Medulla oblongata (tissue), 1 donor: ENCODE measurements at regions not wholly inside any gene's neighbourhood (a gene's known extent, or its start where the extent isn't known, plus 50 kb on each side); places are given as distances from the start of the nearest gene placed in this dataset.

Experiments
- DNase-seq: peaks from one replicate; pipeline ENCODE4 v3.0.0-alpha.2; 2015; ENCODE audit errors: extremely low spot score

DNA sequence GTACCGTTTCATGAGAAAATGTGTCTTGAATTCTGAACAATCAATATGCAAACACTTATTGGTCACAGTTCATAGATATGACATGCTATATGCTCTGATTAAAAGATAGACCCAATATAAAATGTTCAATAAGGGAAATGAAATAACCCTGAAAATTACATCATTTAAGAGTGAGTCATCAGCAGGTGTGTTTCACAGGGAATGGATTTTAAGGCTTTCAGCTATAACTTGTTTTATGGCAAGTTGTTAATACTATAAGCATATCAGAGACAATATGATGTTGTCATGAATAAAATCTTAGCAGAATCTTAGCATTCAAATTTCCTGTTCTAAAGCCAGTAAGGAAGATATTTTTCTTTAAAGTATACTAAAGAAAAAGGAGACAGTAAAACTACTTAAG lies 483.4 kb upstream of the PCDH9 start:
- no peak for DNase-seq

GRCh38 chr13:67696775-67697174 lies 466.6 kb upstream of the PCDH9 start:
- no peak for DNase-seq

DNA sequence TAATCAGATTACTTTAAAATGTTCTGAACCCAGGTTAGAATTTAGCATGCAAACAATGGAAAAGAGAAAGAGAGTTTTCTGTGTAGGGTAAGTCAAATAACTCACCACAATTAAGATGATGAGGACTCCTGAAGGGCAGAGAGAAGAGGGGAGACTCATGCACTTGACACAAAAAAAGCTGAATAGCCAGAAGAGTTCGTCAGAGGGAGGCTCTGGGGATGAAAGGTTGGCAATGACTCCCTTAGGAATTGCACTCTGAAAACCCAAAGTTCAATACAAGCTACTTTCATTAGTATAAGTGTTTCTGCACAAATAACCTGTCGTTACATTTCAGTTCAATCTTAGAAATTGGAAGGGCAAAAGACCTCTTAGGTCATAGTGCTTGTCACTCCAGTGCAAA lies 434.4 kb upstream of the PCDH9 start:
- DNase-seq, result no peak

- DNase-seq, result no peak
Observed at GRCh38 chr13:67662997-67663396, 432.9 kb upstream of the PCDH9 start.

GRCh38 chr13:67652887-67653286 lies 422.8 kb upstream of the PCDH9 start:
- no peak for DNase-seq

DNA sequence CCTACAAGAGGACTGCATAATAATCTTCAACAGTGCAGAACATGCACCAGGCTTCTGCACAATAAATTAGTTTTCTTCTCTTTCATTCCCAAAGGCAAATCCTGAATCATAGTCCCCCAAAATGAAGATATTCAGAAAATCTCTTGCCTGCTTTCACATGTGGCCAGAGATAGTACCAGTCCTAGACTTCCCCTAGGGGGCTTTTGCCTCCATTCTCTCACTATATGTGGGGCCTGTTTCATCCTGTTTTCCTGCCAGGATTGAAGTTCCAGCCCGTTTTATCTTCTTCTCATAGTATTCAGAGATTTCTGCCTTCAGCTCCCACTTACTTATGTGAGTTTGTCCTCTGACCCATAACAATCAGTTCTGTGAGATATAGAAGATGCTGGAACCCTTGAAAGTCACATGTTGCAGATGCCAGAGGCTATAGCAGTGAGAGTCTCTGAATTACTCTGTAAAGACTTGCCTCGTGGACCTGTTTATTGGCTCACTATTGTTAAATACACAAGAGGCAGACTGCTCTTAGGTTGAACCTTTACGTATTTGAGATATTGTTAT lies 421.9 kb upstream of the PCDH9 start:
- no peak for DNase-seq

DNA sequence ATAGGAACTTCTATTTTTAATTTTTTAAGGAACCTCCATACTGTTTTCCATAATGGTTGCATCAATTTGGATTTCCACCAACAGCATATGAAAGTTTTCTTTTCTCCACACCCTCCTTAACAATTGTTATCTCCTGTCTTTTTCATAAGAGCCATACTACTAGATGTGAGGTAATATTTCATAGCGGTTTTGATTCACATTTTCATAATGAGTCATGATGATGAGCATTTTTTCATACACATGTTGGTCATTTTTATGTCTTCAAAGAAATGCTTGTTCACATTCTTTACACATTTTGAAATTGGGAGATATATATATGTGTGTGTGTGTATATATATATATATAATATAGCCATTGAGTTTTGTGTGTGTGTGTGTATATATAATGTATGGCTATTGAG lies 420.3 kb upstream of the PCDH9 start:
- no peak for DNase-seq

DNA sequence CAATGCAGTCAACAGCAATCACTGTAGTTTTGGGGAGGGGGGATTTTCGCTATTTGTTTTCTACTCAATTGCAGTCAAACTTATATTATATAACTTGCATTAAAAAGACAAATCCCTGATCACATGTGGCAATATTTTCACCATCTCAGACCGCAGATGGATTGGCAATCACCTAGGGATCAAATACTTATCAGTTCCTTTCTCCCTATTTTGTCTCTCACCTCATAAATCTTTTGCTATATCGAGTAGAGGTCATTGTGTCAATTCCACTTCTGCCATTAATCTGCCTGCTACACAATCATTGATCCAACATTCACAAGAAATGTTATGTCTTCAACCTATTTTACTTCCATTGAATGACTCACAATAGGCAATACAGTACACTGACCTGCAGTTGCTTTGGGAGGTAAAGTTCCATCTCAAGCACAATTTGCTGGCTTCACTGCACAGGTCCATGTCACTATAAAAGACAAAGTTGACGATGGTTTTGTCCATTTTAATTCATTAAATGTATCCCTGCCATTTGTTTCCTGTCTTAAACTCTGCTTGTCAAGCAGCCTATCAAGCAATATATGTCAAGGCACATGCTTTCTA lies 415.8 kb upstream of the PCDH9 start:
- no peak for DNase-seq

GRCh38 chr13:67643516-67644055 lies 413.4 kb upstream of the PCDH9 start:
- DNase-seq, result no peak

- DNase-seq, result peak; percentile 35
Observed at GRCh38 chr13:67642657-67643056, 412.5 kb upstream of the PCDH9 start.

- no peak for DNase-seq
Observed at GRCh38 chr13:67635754-67636153, 405.6 kb upstream of the PCDH9 start.

- no peak for DNase-seq
Observed at GRCh38 chr13:67632590-67632989, 402.5 kb upstream of the PCDH9 start.

- no peak for DNase-seq
Observed at GRCh38 chr13:67630640-67631039, 400.5 kb upstream of the PCDH9 start.

DNA sequence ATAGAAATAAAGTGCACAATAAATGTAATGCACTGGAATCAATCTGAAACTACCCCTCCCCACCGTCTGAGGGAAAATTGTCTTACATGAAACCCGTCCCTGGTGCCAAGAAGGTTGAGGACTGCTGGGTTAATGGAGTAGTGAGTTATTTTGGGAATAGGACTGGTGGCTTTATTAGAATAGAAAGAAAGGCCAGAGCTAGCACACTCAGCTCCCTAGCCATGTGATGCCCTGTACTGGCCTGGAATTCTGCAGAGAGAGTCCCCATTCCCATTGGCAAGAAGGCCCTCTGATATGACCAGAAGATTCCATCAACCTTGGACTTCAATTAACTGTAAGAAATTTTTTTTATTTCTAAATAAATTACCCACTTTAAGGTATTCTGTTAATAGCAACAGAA lies 393.5 kb upstream of the PCDH9 start:
- no peak for DNase-seq

DNA sequence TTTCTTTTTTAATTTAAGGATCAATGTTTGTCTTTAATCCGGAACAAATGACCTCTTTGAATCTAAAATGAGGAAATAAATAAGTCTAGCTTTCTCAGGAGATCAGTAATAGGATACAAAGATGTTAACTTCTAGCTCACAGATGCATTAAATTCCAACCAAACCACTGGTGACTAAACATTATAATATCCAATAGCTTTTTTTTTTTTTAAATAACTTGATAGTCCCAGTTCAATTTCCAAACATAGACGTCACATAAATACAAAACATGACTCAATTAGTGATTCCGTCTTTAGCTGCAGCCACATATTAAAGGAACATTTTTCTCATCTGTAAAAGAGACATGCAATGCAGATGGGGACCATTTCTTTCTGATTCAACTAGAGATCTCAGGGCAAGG lies 390.5 kb upstream of the PCDH9 start:
- DNase-seq, result no peak

DNA sequence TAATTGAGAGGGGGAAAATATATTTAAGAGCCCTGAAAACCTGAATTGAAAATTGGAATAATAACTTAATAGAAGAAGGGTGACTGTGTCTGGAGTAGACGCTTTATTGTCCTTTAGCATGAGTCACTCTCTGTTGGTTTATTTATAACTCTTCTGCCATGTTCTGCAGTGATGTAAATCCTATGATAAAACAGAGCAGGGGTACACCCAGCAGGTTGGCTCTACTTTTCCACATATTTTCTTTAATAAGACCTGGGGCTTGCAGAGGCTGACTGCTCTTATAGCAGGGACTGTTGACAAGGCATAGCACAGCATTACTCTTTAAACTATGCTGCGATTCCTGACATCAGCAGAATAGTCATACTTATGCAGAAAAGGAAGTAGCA lies 389.9 kb upstream of the PCDH9 start:
- no peak for DNase-seq

GRCh38 chr13:67619351-67619994 lies 389.3 kb upstream of the PCDH9 start:
- DNase-seq, result no peak

- DNase-seq, result no peak
Observed at GRCh38 chr13:67614579-67614978, 384.4 kb upstream of the PCDH9 start.

DNA sequence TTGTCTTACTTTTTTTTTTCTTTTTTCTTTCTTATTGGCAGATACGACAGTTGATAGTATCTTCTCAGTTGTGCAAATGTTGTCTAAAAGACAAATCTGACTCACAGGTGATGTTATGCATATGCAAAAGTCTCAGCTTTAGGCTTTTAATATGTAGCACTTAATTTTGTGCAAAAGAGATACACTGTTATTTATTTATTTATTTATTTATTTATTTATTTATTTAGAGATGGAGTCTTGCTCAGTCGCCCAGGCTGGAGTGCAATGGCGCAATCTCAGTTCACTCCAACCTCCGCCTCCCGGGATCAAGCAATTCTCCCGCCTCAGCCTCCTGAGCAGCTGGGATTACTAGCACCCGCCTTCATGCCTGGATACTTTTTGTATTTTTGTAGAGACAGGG lies 383.9 kb upstream of the PCDH9 start:
- no peak for DNase-seq

GRCh38 chr13:67588607-67589006 lies 358.5 kb upstream of the PCDH9 start:
- DNase-seq, result no peak

- DNase-seq, result no peak
Observed at GRCh38 chr13:67577361-67577760, 347.2 kb upstream of the PCDH9 start.

DNA sequence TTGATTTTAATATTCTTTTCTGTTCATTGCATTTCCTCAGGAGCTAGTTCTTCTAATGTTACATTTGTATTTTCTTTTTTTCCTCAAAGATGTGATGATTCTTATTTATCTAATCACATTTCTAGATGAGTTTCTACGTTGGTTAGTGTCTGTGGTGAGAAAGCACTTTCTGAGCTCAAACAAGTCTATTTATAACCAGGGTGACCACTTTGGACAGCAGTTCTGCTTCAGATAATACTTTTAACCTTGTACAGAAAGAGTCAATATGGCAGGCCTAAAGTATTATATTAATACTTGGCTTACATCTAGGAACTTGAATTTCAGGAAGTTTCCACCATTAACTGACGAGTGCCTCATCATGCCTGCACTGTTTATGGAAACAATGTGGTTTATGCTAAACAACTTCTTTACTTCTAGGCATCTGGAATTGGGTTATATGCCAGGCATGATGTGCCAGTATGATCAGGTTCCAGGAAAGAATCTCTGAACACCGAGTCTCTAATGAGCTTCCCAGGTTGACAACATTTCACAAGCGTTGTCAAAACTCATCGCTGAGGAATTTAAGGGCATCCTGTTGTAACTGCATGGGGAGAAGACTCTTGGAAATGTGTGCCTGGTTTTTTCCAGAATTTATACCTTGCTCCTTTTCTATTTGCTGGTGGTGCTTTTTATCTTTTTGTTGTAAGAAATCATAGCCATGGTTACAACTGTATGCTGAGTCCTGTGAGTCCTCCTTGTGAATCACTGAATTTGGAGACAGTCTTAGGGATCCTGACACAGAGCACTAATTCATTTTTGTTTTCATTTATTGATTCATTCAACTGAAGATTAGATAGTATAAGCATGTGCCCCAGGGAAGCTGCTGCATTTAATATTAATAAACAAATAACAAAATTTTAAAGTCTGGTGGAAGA lies 344.4 kb upstream of the PCDH9 start:
- no peak for DNase-seq
